GM12801 (cell line): ENCODE measurements at regions not wholly inside any gene's neighbourhood (a gene's known extent, or its start where the extent isn't known, plus 50 kb on each side); places are given as distances from the start of the nearest gene placed in this dataset.

Experiments
- TF ChIP-seq, protein P1 (sequence below): IDR thresholded peaks from one replicate; pipeline ENCODE4 v1.5.1; 2011; ENCODE audit warnings: control low read depth; ENCODE audit not compliant: insufficient read length; ENCODE audit errors: extremely low read depth

GRCh38 chr9:1513105-1513504 lies 462.9 kb downstream of the DMRT2 start:
- TF ChIP-seq, protein P1, sequence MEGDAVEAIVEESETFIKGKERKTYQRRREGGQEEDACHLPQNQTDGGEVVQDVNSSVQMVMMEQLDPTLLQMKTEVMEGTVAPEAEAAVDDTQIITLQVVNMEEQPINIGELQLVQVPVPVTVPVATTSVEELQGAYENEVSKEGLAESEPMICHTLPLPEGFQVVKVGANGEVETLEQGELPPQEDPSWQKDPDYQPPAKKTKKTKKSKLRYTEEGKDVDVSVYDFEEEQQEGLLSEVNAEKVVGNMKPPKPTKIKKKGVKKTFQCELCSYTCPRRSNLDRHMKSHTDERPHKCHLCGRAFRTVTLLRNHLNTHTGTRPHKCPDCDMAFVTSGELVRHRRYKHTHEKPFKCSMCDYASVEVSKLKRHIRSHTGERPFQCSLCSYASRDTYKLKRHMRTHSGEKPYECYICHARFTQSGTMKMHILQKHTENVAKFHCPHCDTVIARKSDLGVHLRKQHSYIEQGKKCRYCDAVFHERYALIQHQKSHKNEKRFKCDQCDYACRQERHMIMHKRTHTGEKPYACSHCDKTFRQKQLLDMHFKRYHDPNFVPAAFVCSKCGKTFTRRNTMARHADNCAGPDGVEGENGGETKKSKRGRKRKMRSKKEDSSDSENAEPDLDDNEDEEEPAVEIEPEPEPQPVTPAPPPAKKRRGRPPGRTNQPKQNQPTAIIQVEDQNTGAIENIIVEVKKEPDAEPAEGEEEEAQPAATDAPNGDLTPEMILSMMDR = no peak

DNA sequence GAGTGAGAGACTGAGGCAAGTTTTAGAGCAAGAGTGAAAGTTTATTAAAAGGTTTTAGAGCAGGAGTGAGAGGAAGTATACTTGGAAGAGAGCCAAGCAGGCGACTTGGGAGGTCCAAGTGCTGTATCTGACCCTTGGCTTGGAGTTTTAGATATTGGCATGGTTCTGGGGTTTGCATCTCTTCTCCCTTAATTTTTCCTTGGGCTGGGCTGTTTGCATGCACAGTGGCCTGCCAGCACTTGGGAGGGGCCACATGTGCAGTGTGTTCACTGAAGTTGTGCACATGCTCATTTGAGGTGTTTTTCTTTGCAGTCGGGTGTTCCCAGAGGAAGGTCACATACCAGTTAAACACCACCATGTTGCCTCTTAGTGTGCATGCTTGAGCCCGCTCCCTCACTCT lies 464.1 kb downstream of the DMRT2 start:
- TF ChIP-seq, protein P1 = no peak

DNA sequence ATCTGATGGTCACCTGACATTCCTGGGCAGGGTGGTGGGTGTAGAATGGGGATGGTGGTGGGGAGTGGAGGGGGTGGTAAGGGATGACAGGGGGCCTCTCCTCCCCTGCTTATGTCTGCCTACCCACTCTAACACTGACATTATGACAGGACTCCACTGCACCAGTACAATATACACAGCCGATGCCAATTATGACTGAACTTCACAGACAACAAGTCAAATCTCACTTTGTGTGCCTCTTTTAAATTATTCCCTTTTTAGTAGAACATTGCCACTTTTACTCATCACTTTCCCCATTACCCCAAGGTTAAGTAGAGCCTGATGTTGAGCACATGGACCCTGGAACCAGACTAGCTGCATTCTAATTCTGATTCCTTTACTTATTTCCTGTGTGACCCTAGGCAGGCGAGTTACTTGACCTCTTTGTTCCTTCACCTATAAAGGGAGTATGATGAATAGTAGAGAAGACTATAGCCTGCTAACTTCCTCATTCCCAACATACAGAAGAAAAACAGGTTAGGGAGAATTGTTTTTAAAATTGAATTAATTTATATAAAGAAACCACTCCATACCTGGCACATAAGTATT lies 464.7 kb downstream of the DMRT2 start:
- TF ChIP-seq, protein P1 = no peak

DNA sequence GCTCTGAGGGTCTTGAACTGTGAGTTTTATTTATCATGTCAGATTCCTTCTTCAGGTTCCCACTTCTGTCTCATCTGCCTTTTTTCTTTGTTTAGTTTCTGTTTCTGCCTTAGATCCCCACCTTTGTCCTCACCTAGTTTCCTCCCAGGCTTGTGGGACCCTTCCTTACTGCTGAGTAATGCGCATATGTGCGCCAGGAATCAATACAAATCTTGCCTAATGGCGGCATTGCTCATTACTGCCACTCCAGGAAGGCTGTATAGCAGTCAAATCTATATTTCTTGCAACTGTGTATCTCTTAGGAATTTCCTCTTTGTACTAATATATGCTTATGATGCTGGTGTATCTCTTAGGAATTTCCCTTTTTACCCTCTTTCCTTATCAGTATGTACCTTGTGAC lies 465.4 kb downstream of the DMRT2 start:
- TF ChIP-seq, protein P1 = no peak

GRCh38 chr9:1521547-1521946 lies 471.4 kb downstream of the DMRT2 start:
- TF ChIP-seq, protein P1 = no peak

- TF ChIP-seq, protein P1 = no peak
Measured at GRCh38 chr9:1522219-1522767, 472.1 kb downstream of the DMRT2 start.

- TF ChIP-seq, protein P1 = no peak
Measured at GRCh38 chr9:1528456-1528855, 478.3 kb downstream of the DMRT2 start.

GRCh38 chr9:1530696-1531095 lies 480.5 kb downstream of the DMRT2 start:
- TF ChIP-seq, protein P1 = no peak
